ENCODE measurements at regions not wholly inside any gene's neighbourhood (a gene's known extent, or its start where the extent isn't known, plus 50 kb on each side); places are given as distances from the start of the nearest gene placed in this dataset.

DNA sequence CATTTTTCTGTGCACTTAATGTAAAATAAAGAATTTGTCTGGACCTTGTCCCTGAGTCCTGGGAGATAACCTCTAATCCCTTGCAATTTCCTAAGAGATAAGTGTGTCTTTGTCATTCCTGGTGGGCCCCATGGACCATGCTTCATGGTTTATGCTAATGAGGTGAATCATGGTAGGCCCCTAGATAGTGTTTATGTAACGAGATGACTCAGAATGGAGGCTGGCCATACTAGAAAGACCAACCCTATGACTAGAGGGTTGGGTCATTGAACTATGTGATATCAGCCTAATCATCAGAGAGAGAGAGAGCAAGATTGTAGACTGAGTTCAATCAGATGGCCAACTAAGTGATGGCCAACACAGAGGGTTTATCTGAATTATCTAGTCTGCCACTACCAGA lies 64.2 kb upstream of the NHSL2 start:
- no peak overlapping the region for H3K4me3 Mint-ChIP-seq
- no peak for ATAC-seq
- CTCF ChIA-PET, result no interaction called here

More for the DNA sequence above, 64.2 kb upstream of the NHSL2 start:
- no peak for DNase-seq (ENCODE audit: low spot score)
- POLR2A ChIA-PET, result no interaction called here
- peaks cover 22% of the 10 kb centered on the region for H3K9me3 Mint-ChIP-seq
- no peak overlapping the region for H3K27ac Mint-ChIP-seq
- H3K36me3 Mint-ChIP-seq, result peaks cover 6% of the 10 kb centered on the region; the same call in 1 of the 2 replicates
- TF ChIP-seq NFATC4 (CRISPR knock-in tag; IDR thresholded peaks at IDR 0.05) (no peak), TEAD4 (CRISPR knock-in tag; IDR thresholded peaks at IDR 0.05) (no peak), EMX1 (CRISPR knock-in tag; IDR thresholded peaks at IDR 0.05) (no peak), ZNF317 (CRISPR knock-in tag; IDR thresholded peaks at IDR 0.05; ENCODE audit: borderline replicate concordance, low read depth) (no peak), IRF2 (CRISPR knock-in tag; IDR thresholded peaks at IDR 0.05; ENCODE audit: borderline replicate concordance, low read depth) (no peak), NR3C1 (CRISPR knock-in tag; conservative IDR thresholded peaks at IDR 0.05; ENCODE audit: low read depth) (no peak), JAZF1 (CRISPR knock-in tag; IDR thresholded peaks at IDR 0.05) (no peak), ZNF219 (CRISPR knock-in tag; IDR thresholded peaks at IDR 0.05; ENCODE audit: borderline replicate concordance) (no peak), SOX15 (CRISPR knock-in tag; IDR thresholded peaks at IDR 0.05) (no peak), PRRX2 (CRISPR knock-in tag; IDR thresholded peaks at IDR 0.05) (no peak), ETV6 (CRISPR knock-in tag; IDR thresholded peaks at IDR 0.05) (no peak), ATF1 (CRISPR knock-in tag; IDR thresholded peaks at IDR 0.05) (no peak), ZNF671 (CRISPR knock-in tag; IDR thresholded peaks at IDR 0.05) (no peak)
- TF ChIP-seq, protein P1, sequence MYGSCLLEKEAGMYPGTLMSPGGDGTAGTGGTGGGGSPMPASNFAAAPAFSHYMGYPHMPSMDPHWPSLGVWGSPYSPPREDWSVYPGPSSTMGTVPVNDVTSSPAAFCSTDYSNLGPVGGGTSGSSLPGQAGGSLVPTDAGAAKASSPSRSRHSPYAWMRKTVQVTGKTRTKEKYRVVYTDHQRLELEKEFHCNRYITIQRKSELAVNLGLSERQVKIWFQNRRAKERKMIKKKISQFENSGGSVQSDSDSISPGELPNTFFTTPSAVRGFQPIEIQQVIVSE (CRISPR knock-in tag; IDR thresholded peaks at IDR 0.05; ENCODE audit: borderline replicate concordance), result no peak
- TF ChIP-seq, protein P2, sequence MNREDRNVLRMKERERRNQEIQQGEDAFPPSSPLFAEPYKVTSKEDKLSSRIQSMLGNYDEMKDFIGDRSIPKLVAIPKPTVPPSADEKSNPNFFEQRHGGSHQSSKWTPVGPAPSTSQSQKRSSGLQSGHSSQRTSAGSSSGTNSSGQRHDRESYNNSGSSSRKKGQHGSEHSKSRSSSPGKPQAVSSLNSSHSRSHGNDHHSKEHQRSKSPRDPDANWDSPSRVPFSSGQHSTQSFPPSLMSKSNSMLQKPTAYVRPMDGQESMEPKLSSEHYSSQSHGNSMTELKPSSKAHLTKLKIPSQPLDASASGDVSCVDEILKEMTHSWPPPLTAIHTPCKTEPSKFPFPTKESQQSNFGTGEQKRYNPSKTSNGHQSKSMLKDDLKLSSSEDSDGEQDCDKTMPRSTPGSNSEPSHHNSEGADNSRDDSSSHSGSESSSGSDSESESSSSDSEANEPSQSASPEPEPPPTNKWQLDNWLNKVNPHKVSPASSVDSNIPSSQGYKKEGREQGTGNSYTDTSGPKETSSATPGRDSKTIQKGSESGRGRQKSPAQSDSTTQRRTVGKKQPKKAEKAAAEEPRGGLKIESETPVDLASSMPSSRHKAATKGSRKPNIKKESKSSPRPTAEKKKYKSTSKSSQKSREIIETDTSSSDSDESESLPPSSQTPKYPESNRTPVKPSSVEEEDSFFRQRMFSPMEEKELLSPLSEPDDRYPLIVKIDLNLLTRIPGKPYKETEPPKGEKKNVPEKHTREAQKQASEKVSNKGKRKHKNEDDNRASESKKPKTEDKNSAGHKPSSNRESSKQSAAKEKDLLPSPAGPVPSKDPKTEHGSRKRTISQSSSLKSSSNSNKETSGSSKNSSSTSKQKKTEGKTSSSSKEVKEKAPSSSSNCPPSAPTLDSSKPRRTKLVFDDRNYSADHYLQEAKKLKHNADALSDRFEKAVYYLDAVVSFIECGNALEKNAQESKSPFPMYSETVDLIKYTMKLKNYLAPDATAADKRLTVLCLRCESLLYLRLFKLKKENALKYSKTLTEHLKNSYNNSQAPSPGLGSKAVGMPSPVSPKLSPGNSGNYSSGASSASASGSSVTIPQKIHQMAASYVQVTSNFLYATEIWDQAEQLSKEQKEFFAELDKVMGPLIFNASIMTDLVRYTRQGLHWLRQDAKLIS (CRISPR knock-in tag; IDR thresholded peaks at IDR 0.05; ENCODE audit: borderline replicate concordance), result no peak
- TF ChIP-seq, protein P3, sequence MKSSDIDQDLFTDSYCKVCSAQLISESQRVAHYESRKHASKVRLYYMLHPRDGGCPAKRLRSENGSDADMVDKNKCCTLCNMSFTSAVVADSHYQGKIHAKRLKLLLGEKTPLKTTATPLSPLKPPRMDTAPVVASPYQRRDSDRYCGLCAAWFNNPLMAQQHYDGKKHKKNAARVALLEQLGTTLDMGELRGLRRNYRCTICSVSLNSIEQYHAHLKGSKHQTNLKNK (CRISPR knock-in tag; IDR thresholded peaks at IDR 0.05), result no peak
- TF ChIP-seq, protein P4, sequence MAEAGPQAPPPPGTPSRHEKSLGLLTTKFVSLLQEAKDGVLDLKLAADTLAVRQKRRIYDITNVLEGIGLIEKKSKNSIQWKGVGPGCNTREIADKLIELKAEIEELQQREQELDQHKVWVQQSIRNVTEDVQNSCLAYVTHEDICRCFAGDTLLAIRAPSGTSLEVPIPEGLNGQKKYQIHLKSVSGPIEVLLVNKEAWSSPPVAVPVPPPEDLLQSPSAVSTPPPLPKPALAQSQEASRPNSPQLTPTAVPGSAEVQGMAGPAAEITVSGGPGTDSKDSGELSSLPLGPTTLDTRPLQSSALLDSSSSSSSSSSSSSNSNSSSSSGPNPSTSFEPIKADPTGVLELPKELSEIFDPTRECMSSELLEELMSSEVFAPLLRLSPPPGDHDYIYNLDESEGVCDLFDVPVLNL (CRISPR knock-in tag; IDR thresholded peaks at IDR 0.05; ENCODE audit: borderline replicate concordance, low read depth), result no peak
- TF ChIP-seq, protein P5, sequence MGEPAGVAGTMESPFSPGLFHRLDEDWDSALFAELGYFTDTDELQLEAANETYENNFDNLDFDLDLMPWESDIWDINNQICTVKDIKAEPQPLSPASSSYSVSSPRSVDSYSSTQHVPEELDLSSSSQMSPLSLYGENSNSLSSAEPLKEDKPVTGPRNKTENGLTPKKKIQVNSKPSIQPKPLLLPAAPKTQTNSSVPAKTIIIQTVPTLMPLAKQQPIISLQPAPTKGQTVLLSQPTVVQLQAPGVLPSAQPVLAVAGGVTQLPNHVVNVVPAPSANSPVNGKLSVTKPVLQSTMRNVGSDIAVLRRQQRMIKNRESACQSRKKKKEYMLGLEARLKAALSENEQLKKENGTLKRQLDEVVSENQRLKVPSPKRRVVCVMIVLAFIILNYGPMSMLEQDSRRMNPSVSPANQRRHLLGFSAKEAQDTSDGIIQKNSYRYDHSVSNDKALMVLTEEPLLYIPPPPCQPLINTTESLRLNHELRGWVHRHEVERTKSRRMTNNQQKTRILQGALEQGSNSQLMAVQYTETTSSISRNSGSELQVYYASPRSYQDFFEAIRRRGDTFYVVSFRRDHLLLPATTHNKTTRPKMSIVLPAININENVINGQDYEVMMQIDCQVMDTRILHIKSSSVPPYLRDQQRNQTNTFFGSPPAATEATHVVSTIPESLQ (CRISPR knock-in tag; IDR thresholded peaks at IDR 0.05), result no peak
- TF ChIP-seq, protein P6, sequence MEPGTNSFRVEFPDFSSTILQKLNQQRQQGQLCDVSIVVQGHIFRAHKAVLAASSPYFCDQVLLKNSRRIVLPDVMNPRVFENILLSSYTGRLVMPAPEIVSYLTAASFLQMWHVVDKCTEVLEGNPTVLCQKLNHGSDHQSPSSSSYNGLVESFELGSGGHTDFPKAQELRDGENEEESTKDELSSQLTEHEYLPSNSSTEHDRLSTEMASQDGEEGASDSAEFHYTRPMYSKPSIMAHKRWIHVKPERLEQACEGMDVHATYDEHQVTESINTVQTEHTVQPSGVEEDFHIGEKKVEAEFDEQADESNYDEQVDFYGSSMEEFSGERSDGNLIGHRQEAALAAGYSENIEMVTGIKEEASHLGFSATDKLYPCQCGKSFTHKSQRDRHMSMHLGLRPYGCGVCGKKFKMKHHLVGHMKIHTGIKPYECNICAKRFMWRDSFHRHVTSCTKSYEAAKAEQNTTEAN (CRISPR knock-in tag; IDR thresholded peaks at IDR 0.05), result no peak
- TF ChIP-seq, protein P7, sequence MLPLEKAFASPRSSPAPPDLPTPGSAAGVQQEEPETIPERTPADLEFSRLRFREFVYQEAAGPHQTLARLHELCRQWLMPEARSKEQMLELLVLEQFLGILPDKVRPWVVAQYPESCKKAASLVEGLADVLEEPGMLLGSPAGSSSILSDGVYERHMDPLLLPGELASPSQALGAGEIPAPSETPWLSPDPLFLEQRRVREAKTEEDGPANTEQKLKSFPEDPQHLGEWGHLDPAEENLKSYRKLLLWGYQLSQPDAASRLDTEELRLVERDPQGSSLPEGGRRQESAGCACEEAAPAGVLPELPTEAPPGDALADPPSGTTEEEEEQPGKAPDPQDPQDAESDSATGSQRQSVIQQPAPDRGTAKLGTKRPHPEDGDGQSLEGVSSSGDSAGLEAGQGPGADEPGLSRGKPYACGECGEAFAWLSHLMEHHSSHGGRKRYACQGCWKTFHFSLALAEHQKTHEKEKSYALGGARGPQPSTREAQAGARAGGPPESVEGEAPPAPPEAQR (CRISPR knock-in tag; IDR thresholded peaks at IDR 0.05), result no peak
- H3K4me1 Mint-ChIP-seq, result no peaks in the 10 kb centered on the region
- peaks cover 20% of the 10 kb centered on the region for H3K27me3 Mint-ChIP-seq (ENCODE audit: low read depth)

Measured in WTC11 (cell line).